ENCODE measurements at regions not wholly inside any gene's neighbourhood (a gene's known extent, or its start where the extent isn't known, plus 50 kb on each side); places are given as distances from the start of the nearest gene placed in this dataset.

GRCh38 chr14:49189375-49189774 lies 396.8 kb downstream of the RPS29 start:
- no peak for TF ChIP-seq CTCF (IDR thresholded peaks at IDR 0.05; ENCODE audit: insufficient read depth, low read depth, low read length, missing control alignments)
- no peak for DNase-seq (ENCODE audit: low read depth)
- no peak overlapping the region for H3K4me3 ChIP-seq (ENCODE audit: low read depth, low read length)

- no peak for TF ChIP-seq CTCF (IDR thresholded peaks at IDR 0.05; ENCODE audit: insufficient read depth, low read depth, low read length, missing control alignments)
- no peak for DNase-seq (ENCODE audit: low read depth)
- no peak overlapping the region for H3K4me3 ChIP-seq (ENCODE audit: low read depth, low read length)
Observed at GRCh38 chr14:49187799-49188198, 398.4 kb downstream of the RPS29 start.

GRCh38 chr14:49173765-49174373 lies 412.3 kb downstream of the RPS29 start:
- H3K4me3 ChIP-seq (ENCODE audit: low read depth, low read length), result no peak overlapping the region
- DNase-seq (ENCODE audit: low read depth), result peak; percentile 71
- TF ChIP-seq CTCF (IDR thresholded peaks at IDR 0.05; ENCODE audit: insufficient read depth, low read depth, low read length, missing control alignments), result peak; percentile 69

- no peak for TF ChIP-seq CTCF (IDR thresholded peaks at IDR 0.05; ENCODE audit: insufficient read depth, low read depth, low read length, missing control alignments)
- H3K4me3 ChIP-seq (ENCODE audit: low read depth, low read length), result no peak overlapping the region
- no peak for DNase-seq (ENCODE audit: low read depth)
Observed at GRCh38 chr14:49164074-49164473, 422.1 kb downstream of the RPS29 start.

- TF ChIP-seq CTCF (IDR thresholded peaks at IDR 0.05; ENCODE audit: insufficient read depth, low read depth, low read length, missing control alignments), result no peak
- DNase-seq (ENCODE audit: low read depth), result no peak
- H3K4me3 ChIP-seq (ENCODE audit: low read depth, low read length), result no peak overlapping the region
Observed at GRCh38 chr14:49160983-49161382, 425.2 kb downstream of the RPS29 start.

- TF ChIP-seq CTCF (IDR thresholded peaks at IDR 0.05; ENCODE audit: insufficient read depth, low read depth, low read length, missing control alignments), result no peak
- DNase-seq (ENCODE audit: low read depth), result no peak
- H3K4me3 ChIP-seq (ENCODE audit: low read depth, low read length), result no peak overlapping the region
Observed at GRCh38 chr14:49159081-49159480, 427.1 kb downstream of the RPS29 start.

GRCh38 chr14:49139593-49139992 lies 446.6 kb downstream of the RPS29 start:
- no peak for DNase-seq (ENCODE audit: low read depth)
- TF ChIP-seq CTCF (IDR thresholded peaks at IDR 0.05; ENCODE audit: insufficient read depth, low read depth, low read length, missing control alignments), result no peak
- H3K4me3 ChIP-seq (ENCODE audit: low read depth, low read length), result no peak overlapping the region
